ENCODE measurements at regions not wholly inside any gene's neighbourhood (a gene's known extent, or its start where the extent isn't known, plus 50 kb on each side); places are given as distances from the start of the nearest gene placed in this dataset.

DNA sequence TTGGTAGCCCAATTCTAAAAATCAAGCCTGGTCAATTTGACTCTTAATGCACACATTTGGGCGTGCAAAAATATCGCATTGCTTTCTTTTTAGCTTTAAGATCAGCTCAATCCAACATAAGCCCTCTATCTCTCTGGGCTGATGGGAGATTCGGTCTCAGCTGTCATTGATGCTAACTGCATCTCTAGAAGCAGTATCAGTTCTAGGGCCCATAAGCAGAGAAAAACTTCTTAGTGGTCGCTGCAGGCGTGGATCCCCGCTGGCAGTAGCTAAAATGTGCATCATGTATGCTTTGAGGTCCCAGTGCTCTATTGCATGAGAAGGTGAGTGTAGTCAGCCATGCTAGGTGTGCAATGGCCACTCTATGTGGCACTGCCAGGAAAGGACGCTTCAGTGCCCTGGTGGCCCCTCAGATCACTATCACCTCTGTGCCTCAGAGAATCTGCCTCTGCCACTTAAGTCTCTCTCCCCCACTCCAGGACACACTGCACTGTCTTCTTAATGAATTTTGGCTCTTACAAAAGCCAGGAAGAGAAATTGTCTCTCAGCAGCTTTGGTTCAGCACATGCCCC is 79.7 kb upstream of the GADD45A start:
- TF ChIP-seq, protein P1, sequence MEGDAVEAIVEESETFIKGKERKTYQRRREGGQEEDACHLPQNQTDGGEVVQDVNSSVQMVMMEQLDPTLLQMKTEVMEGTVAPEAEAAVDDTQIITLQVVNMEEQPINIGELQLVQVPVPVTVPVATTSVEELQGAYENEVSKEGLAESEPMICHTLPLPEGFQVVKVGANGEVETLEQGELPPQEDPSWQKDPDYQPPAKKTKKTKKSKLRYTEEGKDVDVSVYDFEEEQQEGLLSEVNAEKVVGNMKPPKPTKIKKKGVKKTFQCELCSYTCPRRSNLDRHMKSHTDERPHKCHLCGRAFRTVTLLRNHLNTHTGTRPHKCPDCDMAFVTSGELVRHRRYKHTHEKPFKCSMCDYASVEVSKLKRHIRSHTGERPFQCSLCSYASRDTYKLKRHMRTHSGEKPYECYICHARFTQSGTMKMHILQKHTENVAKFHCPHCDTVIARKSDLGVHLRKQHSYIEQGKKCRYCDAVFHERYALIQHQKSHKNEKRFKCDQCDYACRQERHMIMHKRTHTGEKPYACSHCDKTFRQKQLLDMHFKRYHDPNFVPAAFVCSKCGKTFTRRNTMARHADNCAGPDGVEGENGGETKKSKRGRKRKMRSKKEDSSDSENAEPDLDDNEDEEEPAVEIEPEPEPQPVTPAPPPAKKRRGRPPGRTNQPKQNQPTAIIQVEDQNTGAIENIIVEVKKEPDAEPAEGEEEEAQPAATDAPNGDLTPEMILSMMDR (IDR thresholded peaks at IDR 0.05), result no peak
- TF ChIP-seq ZNF121 (CRISPR knock-in tag; IDR thresholded peaks at IDR 0.05) (no peak), CREB1 (CRISPR knock-in tag; IDR thresholded peaks at IDR 0.05) (no peak), ESRRA (CRISPR knock-in tag; IDR thresholded peaks at IDR 0.05; ENCODE audit: borderline replicate concordance) (no peak), ELF4 (CRISPR knock-in tag; IDR thresholded peaks at IDR 0.05; ENCODE audit: low read depth) (no peak), MYBL2 (CRISPR knock-in tag; IDR thresholded peaks at IDR 0.05) (no peak), NFYB (CRISPR knock-in tag; conservative IDR thresholded peaks at IDR 0.05; ENCODE audit: low read depth) (no peak), ZNF263 (CRISPR knock-in tag; IDR thresholded peaks at IDR 0.05; ENCODE audit: low read depth) (no peak), JUN (CRISPR knock-in tag; IDR thresholded peaks at IDR 0.05) (no peak)
- TF ChIP-seq, protein P2, sequence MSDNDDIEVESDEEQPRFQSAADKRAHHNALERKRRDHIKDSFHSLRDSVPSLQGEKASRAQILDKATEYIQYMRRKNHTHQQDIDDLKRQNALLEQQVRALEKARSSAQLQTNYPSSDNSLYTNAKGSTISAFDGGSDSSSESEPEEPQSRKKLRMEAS (CRISPR knock-in tag; IDR thresholded peaks at IDR 0.05), result no peak
- TF ChIP-seq, protein P3, sequence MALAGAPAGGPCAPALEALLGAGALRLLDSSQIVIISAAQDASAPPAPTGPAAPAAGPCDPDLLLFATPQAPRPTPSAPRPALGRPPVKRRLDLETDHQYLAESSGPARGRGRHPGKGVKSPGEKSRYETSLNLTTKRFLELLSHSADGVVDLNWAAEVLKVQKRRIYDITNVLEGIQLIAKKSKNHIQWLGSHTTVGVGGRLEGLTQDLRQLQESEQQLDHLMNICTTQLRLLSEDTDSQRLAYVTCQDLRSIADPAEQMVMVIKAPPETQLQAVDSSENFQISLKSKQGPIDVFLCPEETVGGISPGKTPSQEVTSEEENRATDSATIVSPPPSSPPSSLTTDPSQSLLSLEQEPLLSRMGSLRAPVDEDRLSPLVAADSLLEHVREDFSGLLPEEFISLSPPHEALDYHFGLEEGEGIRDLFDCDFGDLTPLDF (CRISPR knock-in tag; IDR thresholded peaks at IDR 0.05), result no peak
- TF ChIP-seq, protein P4, sequence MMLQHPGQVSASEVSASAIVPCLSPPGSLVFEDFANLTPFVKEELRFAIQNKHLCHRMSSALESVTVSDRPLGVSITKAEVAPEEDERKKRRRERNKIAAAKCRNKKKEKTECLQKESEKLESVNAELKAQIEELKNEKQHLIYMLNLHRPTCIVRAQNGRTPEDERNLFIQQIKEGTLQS (CRISPR knock-in tag; conservative IDR thresholded peaks at IDR 0.05), result no peak
- TF ChIP-seq, protein P5, sequence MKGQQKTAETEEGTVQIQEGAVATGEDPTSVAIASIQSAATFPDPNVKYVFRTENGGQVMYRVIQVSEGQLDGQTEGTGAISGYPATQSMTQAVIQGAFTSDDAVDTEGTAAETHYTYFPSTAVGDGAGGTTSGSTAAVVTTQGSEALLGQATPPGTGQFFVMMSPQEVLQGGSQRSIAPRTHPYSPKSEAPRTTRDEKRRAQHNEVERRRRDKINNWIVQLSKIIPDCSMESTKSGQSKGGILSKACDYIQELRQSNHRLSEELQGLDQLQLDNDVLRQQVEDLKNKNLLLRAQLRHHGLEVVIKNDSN (CRISPR knock-in tag; IDR thresholded peaks at IDR 0.05), result no peak
- TF ChIP-seq, protein P6, sequence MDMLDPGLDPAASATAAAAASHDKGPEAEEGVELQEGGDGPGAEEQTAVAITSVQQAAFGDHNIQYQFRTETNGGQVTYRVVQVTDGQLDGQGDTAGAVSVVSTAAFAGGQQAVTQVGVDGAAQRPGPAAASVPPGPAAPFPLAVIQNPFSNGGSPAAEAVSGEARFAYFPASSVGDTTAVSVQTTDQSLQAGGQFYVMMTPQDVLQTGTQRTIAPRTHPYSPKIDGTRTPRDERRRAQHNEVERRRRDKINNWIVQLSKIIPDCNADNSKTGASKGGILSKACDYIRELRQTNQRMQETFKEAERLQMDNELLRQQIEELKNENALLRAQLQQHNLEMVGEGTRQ (CRISPR knock-in tag; IDR thresholded peaks at IDR 0.05), result no peak
